B cell (primary cell): ENCODE measurements at regions not wholly inside any gene's neighbourhood (a gene's known extent, or its start where the extent isn't known, plus 50 kb on each side); places are given as distances from the start of the nearest gene placed in this dataset.

Source experiments
- EZH2 ChIP-seq: IDR thresholded peaks from 2 replicates; pipeline ENCODE4 v1.6.1; 2012; ENCODE audit warnings: borderline replicate concordance, low read depth, mild to moderate bottlenecking, moderate library complexity, low read length; ENCODE audit not compliant: insufficient read depth, poor library complexity, severe bottlenecking
- TF ChIP-seq, protein P1 (sequence below): fragments of 200-600 bp; IDR thresholded peaks from one replicate; pipeline ENCODE4 v1.8.0; 2022; ENCODE audit warnings: antibody characterized with exemption, mild to moderate bottlenecking

- TF ChIP-seq, protein P1, sequence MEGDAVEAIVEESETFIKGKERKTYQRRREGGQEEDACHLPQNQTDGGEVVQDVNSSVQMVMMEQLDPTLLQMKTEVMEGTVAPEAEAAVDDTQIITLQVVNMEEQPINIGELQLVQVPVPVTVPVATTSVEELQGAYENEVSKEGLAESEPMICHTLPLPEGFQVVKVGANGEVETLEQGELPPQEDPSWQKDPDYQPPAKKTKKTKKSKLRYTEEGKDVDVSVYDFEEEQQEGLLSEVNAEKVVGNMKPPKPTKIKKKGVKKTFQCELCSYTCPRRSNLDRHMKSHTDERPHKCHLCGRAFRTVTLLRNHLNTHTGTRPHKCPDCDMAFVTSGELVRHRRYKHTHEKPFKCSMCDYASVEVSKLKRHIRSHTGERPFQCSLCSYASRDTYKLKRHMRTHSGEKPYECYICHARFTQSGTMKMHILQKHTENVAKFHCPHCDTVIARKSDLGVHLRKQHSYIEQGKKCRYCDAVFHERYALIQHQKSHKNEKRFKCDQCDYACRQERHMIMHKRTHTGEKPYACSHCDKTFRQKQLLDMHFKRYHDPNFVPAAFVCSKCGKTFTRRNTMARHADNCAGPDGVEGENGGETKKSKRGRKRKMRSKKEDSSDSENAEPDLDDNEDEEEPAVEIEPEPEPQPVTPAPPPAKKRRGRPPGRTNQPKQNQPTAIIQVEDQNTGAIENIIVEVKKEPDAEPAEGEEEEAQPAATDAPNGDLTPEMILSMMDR: no peak
- no peak for TF ChIP-seq EZH2
Measured at GRCh38 chr13:72317346-72318109, 409.9 kb downstream of the MZT1 start.
